ENCODE measurements at regions not wholly inside any gene's neighbourhood (a gene's known extent, or its start where the extent isn't known, plus 50 kb on each side); places are given as distances from the start of the nearest gene placed in this dataset.

DNA sequence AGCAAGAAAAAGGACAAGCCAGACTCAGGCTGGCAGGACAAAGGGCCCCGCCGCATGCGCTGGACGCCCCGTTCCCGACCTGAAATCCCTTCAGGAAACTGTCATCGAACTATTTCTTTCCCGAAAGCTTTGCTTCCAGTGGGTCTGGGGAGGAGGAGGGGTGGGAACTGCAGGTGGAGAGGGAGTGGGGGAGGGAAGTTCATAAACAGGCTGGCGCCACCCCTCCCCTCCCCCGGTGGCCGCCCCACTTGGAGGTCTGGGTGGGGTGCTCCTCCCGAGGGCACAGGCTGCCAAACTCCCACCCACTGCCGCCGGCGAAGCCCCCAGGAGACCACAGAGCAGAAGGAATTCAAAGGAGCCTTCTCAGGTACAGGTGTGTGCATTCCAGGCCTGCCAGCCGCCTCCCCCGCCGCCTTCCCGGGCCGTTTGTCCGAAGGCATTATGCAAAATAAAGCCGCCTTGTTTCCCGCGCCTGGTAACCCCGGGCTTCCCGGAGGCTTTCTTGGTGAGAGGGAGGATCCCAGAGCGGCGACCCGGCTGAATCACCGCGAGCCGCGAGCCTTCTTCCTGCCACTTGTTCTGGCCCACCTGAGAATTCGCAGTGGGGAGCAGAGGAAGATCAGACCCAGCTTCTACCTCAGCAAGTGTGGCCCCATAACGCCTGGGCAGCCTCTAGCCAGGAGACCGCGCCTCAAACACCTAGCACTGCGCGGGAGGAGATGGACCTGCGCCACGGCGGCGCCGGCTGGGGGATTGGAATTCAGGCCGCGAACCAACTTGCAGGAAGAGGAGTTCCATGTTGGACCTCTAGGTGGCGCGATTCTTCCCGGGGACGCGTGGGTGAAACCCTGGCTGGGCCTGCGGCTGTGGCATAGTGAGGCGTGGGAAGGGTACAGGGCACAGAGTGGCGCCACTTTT lies 101.9 kb downstream of the FOXI3 start:
- TF ChIP-seq EZH2 (IDR thresholded peaks at IDR 0.05; ENCODE audit: borderline replicate concordance, insufficient read depth, low read length, poor library complexity, severe bottlenecking) (no peak), POLR2AphosphoS5 (IDR thresholded peaks at IDR 0.05) (no peak), RAD21 (conservative IDR thresholded peaks at IDR 0.05) (no peak), TAF1 (IDR thresholded peaks at IDR 0.05; ENCODE audit: low read depth) (no peak), MXI1 (conservative IDR thresholded peaks at IDR 0.05; ENCODE audit: poor library complexity, severe bottlenecking) (no peak), EP300 (conservative IDR thresholded peaks at IDR 0.05; ENCODE audit: poor library complexity, severe bottlenecking) (no peak)
- TF ChIP-seq, protein P1, sequence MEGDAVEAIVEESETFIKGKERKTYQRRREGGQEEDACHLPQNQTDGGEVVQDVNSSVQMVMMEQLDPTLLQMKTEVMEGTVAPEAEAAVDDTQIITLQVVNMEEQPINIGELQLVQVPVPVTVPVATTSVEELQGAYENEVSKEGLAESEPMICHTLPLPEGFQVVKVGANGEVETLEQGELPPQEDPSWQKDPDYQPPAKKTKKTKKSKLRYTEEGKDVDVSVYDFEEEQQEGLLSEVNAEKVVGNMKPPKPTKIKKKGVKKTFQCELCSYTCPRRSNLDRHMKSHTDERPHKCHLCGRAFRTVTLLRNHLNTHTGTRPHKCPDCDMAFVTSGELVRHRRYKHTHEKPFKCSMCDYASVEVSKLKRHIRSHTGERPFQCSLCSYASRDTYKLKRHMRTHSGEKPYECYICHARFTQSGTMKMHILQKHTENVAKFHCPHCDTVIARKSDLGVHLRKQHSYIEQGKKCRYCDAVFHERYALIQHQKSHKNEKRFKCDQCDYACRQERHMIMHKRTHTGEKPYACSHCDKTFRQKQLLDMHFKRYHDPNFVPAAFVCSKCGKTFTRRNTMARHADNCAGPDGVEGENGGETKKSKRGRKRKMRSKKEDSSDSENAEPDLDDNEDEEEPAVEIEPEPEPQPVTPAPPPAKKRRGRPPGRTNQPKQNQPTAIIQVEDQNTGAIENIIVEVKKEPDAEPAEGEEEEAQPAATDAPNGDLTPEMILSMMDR (IDR thresholded peaks at IDR 0.05; ENCODE audit: poor library complexity, severe bottlenecking): peak; percentile 44
- TF ChIP-seq, protein P2, sequence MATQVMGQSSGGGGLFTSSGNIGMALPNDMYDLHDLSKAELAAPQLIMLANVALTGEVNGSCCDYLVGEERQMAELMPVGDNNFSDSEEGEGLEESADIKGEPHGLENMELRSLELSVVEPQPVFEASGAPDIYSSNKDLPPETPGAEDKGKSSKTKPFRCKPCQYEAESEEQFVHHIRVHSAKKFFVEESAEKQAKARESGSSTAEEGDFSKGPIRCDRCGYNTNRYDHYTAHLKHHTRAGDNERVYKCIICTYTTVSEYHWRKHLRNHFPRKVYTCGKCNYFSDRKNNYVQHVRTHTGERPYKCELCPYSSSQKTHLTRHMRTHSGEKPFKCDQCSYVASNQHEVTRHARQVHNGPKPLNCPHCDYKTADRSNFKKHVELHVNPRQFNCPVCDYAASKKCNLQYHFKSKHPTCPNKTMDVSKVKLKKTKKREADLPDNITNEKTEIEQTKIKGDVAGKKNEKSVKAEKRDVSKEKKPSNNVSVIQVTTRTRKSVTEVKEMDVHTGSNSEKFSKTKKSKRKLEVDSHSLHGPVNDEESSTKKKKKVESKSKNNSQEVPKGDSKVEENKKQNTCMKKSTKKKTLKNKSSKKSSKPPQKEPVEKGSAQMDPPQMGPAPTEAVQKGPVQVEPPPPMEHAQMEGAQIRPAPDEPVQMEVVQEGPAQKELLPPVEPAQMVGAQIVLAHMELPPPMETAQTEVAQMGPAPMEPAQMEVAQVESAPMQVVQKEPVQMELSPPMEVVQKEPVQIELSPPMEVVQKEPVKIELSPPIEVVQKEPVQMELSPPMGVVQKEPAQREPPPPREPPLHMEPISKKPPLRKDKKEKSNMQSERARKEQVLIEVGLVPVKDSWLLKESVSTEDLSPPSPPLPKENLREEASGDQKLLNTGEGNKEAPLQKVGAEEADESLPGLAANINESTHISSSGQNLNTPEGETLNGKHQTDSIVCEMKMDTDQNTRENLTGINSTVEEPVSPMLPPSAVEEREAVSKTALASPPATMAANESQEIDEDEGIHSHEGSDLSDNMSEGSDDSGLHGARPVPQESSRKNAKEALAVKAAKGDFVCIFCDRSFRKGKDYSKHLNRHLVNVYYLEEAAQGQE (IDR thresholded peaks at IDR 0.05; ENCODE audit: borderline replicate concordance): no peak
